ENCODE measurements at regions not wholly inside any gene's neighbourhood (a gene's known extent, or its start where the extent isn't known, plus 50 kb on each side); places are given as distances from the start of the nearest gene placed in this dataset.

GRCh38 chr12:24293549-24293948 is 344.1 kb upstream of the SOX5 start (continued):
- no peak for TF ChIP-seq E2F1 (CRISPR knock-in tag; IDR thresholded peaks at IDR 0.05)

GRCh38 chr12:24287963-24288362 is 338.5 kb upstream of the SOX5 start:
- ChIA-PET CTCF (interaction anchor here (0.6 to 0.7 kb wide), 2 partner anchors 31 to 954 kb away, joined by 3 to 4 read pairs; no protein-coding TSS in a partner anchor), POLR2A (interaction anchor here (0.6 kb wide), 1 partner anchor 659 kb away, joined by 3 read pairs; no protein-coding TSS in a partner anchor)
- TF ChIP-seq ERG (CRISPR knock-in tag; IDR thresholded peaks at IDR 0.05) (no peak), SMAD4 (CRISPR knock-in tag; IDR thresholded peaks at IDR 0.05) (no peak), ZNF671 (CRISPR knock-in tag; IDR thresholded peaks at IDR 0.05) (no peak)
- Mint-ChIP-seq H3K27ac (no peak overlapping the region), H3K4me1 (peaks cover 27% of the 10 kb centered on the region), H3K9me3 (no peaks in the 10 kb centered on the region), H3K36me3 (no peaks in the 10 kb centered on the region), H3K27me3 (ENCODE audit: low read depth) (no peaks in the 10 kb centered on the region), H3K4me3 (no peak overlapping the region)
- ATAC-seq (no peak), DNase-seq (ENCODE audit: low spot score) (no peak)

GRCh38 chr12:24285448-24285847 is 336.0 kb upstream of the SOX5 start:
- peaks cover 40% of the 10 kb centered on the region for H3K4me1 Mint-ChIP-seq

More at GRCh38 chr12:24285448-24285847, 336.0 kb upstream of the SOX5 start:
- DNase-seq (ENCODE audit: low spot score) (no peak), ATAC-seq (no peak)
- no peak for TF ChIP-seq ZNF219 (CRISPR knock-in tag; IDR thresholded peaks at IDR 0.05; ENCODE audit: borderline replicate concordance)
- no peak for TF ChIP-seq CTCF (IDR thresholded peaks at IDR 0.05)
- TF ChIP-seq CBFB (CRISPR knock-in tag; IDR thresholded peaks at IDR 0.05; ENCODE audit: low read depth): no peak
- TF ChIP-seq ZNF121 (CRISPR knock-in tag; IDR thresholded peaks at IDR 0.05): no peak
- no peak for TF ChIP-seq FOXP4 (CRISPR knock-in tag; IDR thresholded peaks at IDR 0.05)
- no peak for TF ChIP-seq ZNF512 (CRISPR knock-in tag; IDR thresholded peaks at IDR 0.05; ENCODE audit: borderline replicate concordance)
- no peak for TF ChIP-seq CDX4 (CRISPR knock-in tag; IDR thresholded peaks at IDR 0.05; ENCODE audit: borderline replicate concordance)
- TF ChIP-seq USF1 (CRISPR knock-in tag; IDR thresholded peaks at IDR 0.05): no peak
- no peak for TF ChIP-seq ZBTB43 (CRISPR knock-in tag; IDR thresholded peaks at IDR 0.05)
- TF ChIP-seq ATF1 (CRISPR knock-in tag; IDR thresholded peaks at IDR 0.05): no peak
- TF ChIP-seq NFATC4 (CRISPR knock-in tag; IDR thresholded peaks at IDR 0.05): no peak
- no peak for TF ChIP-seq SMAD3 (CRISPR knock-in tag; IDR thresholded peaks at IDR 0.05; ENCODE audit: borderline replicate concordance)
- TF ChIP-seq AFF4 (CRISPR knock-in tag; IDR thresholded peaks at IDR 0.05; ENCODE audit: borderline replicate concordance): no peak
- H3K36me3 Mint-ChIP-seq: no peaks in the 10 kb centered on the region
- no peaks in the 10 kb centered on the region for H3K27me3 Mint-ChIP-seq (ENCODE audit: low read depth)
- ChIA-PET POLR2A (no interaction called here), CTCF (no interaction called here)
- no peak overlapping the region for H3K27ac Mint-ChIP-seq
- H3K4me3 Mint-ChIP-seq: no peak overlapping the region
- no peaks in the 10 kb centered on the region for H3K9me3 Mint-ChIP-seq

Data from WTC11 (cell line).